Adrenal gland (tissue), 5 donors: ENCODE measurements at regions not wholly inside any gene's neighbourhood (a gene's known extent, or its start where the extent isn't known, plus 50 kb on each side); places are given as distances from the start of the nearest gene placed in this dataset.

Source experiments
- CTCF ChIP-seq, 6 experiments: fragments of 450-650 bp in 4 of 6; fragments of 200-600 bp in 2 of 6; sonication (generic) in 1 of 6; IDR thresholded peaks; 1 replicate in 5 of 6; 2 replicates in 1 of 6; pipeline versions ENCODE4 v1.5.1 to v1.8.0; 2016 to 2021; ENCODE audit warnings: antibody characterized with exemption in 6 of 6, mild to moderate bottlenecking in 2 of 6, moderate library complexity in 1 of 6
- POLR2A ChIP-seq, 2 donors: fragments of 450-650 bp; IDR thresholded peaks; one replicate each; pipeline ENCODE4 v1.6.1; 2017; ENCODE audit warnings: antibody characterized with exemption in 2 of 2, mild to moderate bottlenecking in 2 of 2, moderate library complexity in 1 of 2
- donor health status: DM: no; HTN: no; CAD: no.

GRCh38 chrX:39930786-39931528 is 166.8 kb downstream of the BCOR start:
- TF ChIP-seq CTCF (IDR thresholded peaks at IDR 0.05) (no peak), POLR2A (IDR thresholded peaks at IDR 0.05) (no peak)
